Fibroblast of skin of right quadriceps (primary cell): ENCODE measurements at regions not wholly inside any gene's neighbourhood (a gene's known extent, or its start where the extent isn't known, plus 50 kb on each side); places are given as distances from the start of the nearest gene placed in this dataset.
A peak's percentile ranks its signal among the peaks of the same experiment; 100 is the strongest.

Experiments used
- DNase-seq: peaks from one replicate; pipeline ENCODE4 v3.0.0-alpha.2; 2013

GRCh38 chr6:164008902-164009301, 594.4 kb downstream of the QKI start:
- DNase-seq, result no peak

GRCh38 chr6:164007881-164008280, 593.4 kb downstream of the QKI start:
- DNase-seq, result no peak

GRCh38 chr6:164006459-164006858, 591.9 kb downstream of the QKI start:
- DNase-seq, result no peak

GRCh38 chr6:164005004-164005711, 590.6 kb downstream of the QKI start:
- DNase-seq, result no peak

GRCh38 chr6:164000276-164000675, 585.8 kb downstream of the QKI start:
- no peak for DNase-seq

- DNase-seq, result peak; percentile 34
These were observed 585.1 kb downstream of the QKI start for GRCh38 chr6:163999475-164000125.

GRCh38 chr6:163998496-163998895, 584.0 kb downstream of the QKI start:
- DNase-seq, result peak; percentile 26

GRCh38 chr6:163996491-163996890, 582.0 kb downstream of the QKI start:
- no peak for DNase-seq

GRCh38 chr6:163994566-163994965, 580.0 kb downstream of the QKI start:
- DNase-seq, result peak; percentile 3

- DNase-seq, result no peak
These were observed 578.2 kb downstream of the QKI start for GRCh38 chr6:163992701-163993100.

GRCh38 chr6:163992056-163992455, 577.5 kb downstream of the QKI start:
- no peak for DNase-seq

GRCh38 chr6:163991321-163991720, 576.8 kb downstream of the QKI start:
- no peak for DNase-seq

GRCh38 chr6:163986313-163986712, 571.8 kb downstream of the QKI start:
- DNase-seq, result no peak

- no peak for DNase-seq
These were observed 571.2 kb downstream of the QKI start for GRCh38 chr6:163985710-163986109.

GRCh38 chr6:163985040-163985439, 570.5 kb downstream of the QKI start:
- no peak for DNase-seq

GRCh38 chr6:163984124-163984936, 569.8 kb downstream of the QKI start:
- peak; percentile 20 for DNase-seq

GRCh38 chr6:163983679-163984078, 569.2 kb downstream of the QKI start:
- no peak for DNase-seq

GRCh38 chr6:163974322-163974721, 559.8 kb downstream of the QKI start:
- no peak for DNase-seq

GRCh38 chr6:163971841-163972838, 557.6 kb downstream of the QKI start:
- DNase-seq, result no peak

- no peak for DNase-seq
These were observed 556.5 kb downstream of the QKI start for GRCh38 chr6:163970846-163971564.

- DNase-seq, result peak; percentile 79
These were observed 551.2 kb downstream of the QKI start for GRCh38 chr6:163965426-163966348.
